ENCODE measurements at regions not wholly inside any gene's neighbourhood (a gene's known extent, or its start where the extent isn't known, plus 50 kb on each side); places are given as distances from the start of the nearest gene placed in this dataset.
"Not testable (repeated sequence)": the region's sequence is repeated elsewhere in the genome, so short reads cannot be mapped to it uniquely, and the experiment has no call there.

DNA sequence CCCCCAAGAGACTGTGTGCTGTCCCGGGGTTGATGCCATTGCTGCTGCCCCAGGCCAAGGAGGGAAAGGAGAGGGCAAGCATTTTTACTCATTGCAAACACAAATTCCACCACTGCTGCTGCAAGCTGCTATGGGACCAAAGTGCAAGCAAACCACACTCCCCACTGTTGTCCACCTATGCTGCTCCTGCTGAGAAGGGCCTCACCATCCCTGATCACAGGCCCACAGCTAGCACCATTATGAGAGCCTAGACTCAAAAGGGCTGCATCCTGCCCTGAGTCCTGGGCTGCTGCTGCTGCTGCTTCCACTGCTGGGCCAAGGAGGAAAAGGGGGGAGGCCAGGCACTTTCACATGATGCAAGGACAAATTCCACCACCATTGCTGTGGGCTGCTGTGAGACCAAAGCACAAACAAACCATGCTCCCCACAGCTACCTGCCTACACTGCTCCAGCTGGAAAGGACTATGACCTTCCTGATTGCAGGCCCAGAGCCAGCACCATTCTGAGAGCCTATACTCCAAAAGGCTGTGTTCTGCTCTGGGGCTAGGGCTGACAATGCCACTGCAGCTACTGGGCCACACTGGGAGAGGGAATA is 218.2 kb upstream of the ZCCHC13 start:
- no peak for DNase-seq (ENCODE audit: low read depth in 4 of 4, low spot score in 2 of 4)

DNA sequence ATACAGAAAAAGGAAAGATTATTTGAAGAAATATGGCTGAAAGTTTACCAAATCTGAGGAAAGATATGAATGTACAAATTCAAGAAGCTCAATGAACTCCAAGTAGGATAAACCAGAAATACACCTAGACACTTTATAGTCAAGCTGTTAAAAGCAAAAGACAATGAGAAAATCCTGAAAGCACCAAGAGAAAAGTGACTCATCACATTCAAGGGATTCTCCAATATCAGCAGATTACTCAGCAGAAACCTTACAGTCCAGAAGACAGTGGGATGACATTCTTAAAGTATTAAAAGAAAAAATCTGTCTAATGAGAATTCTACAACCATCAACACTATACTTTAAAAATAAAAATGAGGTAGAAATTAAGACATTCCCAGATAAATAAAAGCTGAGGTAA is 223.8 kb upstream of the ZCCHC13 start:
- no peak for DNase-seq (ENCODE audit: low read depth in 4 of 4, low spot score in 2 of 4)

DNA sequence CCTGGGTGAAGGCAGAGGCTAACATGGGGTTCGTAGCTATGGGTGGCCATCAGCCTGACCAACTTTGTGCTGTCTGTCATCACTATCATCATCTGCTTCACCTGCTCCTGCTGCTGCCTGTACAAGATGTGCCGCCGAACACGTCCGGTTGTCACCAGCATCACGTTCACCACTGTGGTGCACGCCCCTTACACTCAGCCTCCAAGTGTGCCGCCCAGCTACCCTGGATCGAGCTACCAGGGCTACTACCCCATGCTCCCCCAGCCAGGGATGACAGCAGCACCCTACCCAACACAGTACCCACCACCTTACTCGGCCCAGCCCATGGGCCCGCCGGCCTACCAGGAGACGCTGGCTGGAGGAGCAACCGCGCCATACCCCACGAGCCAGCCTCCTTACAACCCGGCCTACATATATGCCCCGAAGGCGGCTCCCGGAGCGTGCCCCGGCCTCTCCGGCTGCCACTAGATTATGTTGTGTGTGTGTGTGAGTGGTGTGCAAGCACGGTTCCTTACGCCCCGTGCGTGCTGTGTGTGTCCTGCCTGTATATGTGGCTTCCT is 213.4 kb upstream of the XIST start:
- DNase-seq (ENCODE audit: low read depth in 4 of 4, low spot score in 2 of 4): no peak

DNA sequence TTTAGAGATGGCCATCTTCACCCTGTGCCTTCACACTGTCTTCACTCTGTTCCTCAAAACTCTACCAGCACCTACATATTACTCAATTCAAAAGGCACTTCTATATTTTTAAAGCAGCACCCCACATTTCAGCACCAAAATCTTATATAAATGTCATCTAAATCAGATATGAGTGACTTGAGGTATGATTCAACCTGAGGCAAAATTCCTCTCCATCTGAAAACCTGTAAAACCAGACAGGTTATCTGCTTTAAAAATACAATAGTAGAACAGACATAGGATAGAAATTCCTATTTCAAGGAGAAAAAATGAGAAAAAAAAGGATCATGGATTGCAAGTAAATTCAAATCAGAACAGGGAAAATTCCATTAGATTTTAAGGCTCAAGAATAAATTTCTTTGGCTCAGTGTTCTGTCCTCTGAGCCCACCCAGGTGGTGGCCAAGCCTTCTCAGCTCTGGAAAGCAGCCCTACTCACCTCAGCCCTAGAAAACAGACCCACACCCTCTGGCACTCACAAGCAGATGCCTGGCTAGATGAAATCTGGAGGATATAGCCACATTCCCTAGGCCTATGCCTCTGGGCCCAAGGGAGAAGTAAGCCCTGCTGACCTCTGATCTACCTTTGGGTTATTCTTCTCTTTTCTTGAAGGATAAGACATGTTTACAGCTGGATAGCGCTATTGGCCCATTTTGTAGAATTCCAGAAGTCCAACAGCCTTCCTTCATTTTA is 211.1 kb upstream of the XIST start:
- DNase-seq (ENCODE audit: low read depth in 4 of 4, low spot score in 2 of 4): no peak

DNA sequence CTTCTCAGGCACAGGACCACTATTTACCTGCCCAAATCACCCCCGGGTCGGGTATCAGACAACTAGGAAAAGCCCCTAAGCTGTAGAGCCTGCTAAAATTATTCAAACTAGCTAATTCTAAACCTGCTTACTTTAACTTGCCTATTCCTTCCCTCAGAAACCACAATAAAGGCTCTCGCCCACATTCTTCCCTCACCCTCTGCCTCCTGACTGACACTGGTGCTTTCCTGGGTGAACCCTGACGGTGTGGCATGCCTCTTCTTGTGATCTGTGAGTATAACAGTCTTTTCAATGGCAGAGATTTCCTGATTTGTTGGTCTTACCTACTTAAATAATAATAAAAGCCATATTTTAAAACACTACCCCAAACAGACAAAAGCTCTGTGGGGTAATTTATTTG is 209.4 kb upstream of the XIST start:
- no peak for DNase-seq (ENCODE audit: low read depth in 4 of 4, low spot score in 2 of 4)

DNA sequence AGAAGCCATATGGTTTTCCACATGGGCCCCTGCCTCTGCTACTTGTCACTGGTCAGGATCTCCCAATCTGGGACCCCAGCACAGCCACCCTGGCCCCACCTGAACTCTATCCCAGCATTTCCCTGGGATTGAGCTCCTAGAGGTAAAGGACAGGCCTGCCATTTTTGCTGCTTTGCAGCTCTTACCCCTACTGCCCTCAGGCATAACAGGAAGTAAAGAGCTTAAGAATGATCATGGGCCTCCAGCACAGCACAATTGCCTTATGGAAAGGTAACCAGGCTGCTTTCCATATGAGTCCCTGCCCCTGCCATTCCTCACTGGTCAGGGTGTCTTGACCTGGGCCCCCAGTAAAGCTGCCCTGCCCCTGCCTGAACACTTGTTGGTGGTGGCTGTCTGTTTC is 196.6 kb upstream of the XIST start:
- no peak for DNase-seq (ENCODE audit: low read depth in 4 of 4, low spot score in 2 of 4)

DNA sequence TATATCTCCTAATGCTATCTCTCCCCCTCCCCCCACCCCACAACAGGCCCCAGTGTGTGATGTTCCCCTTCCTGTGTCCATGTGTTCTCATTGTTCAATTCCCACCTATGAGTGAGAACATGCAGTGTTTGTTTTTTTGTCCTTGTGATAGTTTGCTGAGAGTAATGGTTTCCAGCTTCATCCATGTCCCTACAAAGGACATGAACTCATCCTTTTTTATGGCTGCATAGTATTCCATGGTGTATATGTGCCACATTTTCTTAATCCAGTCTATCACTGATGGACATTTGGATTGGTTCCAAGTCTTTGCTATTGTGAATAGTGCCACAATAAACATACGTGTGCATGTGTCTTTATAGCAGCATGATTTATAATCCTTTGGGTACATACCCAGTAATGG is 181.6 kb upstream of the XIST start:
- not testable (repeated sequence) for DNase-seq (ENCODE audit: low read depth in 4 of 4, low spot score in 2 of 4)

DNA sequence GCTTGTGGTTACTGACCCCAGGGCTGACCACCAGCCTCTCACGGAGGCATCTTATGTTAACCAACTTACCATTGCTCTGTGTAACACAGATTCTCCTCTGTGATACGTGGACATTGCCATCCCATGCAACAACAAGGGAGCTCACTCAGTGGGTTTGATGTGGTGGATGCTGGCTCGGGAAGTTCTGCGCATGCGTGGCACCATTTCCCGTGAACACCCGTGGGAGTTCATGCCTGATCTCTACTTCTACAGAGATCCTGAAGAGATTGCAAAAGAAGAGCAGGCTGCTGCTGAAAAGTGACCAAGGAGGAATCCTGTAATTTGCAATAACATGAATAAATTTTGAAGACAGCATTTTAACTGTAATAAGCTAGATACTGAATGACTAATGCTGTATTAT is 179.0 kb upstream of the XIST start:
- not testable (repeated sequence) for DNase-seq (ENCODE audit: low read depth in 4 of 4, low spot score in 2 of 4)

DNA sequence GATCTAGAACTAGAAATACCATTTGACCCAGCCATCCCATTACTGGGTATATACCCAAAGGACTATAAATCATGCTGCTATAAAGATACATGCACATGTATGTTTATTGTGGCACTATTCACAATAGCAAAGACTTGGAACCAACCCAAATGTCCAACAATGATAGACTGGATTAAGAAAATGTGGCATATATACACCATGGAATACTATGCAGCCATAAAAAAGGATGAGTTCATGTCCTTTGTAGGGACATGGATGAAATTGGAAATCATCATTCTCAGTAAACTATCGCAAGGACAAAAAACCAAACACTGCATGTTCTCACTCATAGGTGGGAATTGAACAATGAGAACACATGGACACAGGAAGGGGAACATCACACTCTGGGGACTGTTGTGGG is 178.3 kb upstream of the XIST start:
- not testable (repeated sequence) for DNase-seq (ENCODE audit: low read depth in 4 of 4, low spot score in 2 of 4)

DNA sequence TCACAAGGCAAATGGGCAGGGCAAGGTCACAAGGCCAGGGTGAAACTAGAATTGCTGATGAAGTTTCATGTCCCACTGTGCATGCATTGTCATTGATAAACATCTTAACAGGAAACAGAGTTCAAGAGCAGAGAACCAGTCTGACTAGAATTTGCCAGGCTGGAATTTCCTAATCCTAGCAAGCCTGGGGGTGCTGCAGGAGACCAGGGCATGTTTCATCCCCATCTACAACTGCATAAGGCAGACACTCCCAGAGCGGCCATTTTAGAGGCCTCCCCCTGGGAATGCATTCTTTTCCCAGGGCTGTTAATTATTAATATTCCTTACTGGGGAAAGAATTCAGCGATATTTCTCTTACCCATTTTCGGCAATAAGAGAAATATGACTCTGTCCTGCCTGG is 172.6 kb upstream of the XIST start:
- DNase-seq (ENCODE audit: low read depth in 4 of 4, low spot score in 2 of 4): not testable (repeated sequence)

DNA sequence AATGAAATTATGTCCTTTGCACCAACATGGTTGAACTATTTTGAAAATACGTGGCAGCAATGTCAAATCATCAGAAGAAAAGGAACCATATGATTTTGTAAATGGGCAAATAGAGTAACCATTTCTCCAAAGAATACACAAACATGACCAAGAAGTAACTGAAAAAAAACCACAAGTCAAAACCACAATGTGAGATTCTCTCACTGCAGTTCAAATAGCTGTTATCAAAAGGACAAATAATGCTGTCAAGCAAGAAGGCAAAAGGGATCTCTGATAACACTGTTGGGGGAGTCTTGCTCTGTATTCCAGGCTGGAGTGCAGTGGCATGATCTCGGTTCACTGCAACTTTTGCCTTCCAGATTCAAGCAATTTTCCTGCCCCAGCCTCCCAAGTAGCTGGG is 170.7 kb upstream of the XIST start:
- DNase-seq (ENCODE audit: low read depth in 4 of 4, low spot score in 2 of 4): no peak

DNA sequence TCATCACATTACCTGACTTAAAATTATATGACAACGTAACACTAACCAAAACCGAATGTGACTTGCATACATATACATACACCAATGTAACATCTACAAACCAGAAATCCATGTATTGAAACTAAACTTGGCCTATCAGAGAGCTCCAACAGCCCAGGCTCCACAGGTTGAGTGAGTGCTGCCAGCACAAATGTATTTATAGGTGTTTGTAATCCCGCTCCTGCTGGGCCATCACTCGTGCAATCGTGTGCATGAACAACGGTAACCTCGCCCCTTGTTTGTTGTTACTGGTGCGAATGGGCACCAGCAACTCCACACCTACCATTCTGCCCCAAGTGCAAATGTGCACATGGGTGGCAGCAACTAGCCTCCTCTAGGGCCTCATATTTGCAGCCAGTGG is 165.7 kb upstream of the XIST start:
- DNase-seq (ENCODE audit: low read depth in 4 of 4, low spot score in 2 of 4): no peak

DNA sequence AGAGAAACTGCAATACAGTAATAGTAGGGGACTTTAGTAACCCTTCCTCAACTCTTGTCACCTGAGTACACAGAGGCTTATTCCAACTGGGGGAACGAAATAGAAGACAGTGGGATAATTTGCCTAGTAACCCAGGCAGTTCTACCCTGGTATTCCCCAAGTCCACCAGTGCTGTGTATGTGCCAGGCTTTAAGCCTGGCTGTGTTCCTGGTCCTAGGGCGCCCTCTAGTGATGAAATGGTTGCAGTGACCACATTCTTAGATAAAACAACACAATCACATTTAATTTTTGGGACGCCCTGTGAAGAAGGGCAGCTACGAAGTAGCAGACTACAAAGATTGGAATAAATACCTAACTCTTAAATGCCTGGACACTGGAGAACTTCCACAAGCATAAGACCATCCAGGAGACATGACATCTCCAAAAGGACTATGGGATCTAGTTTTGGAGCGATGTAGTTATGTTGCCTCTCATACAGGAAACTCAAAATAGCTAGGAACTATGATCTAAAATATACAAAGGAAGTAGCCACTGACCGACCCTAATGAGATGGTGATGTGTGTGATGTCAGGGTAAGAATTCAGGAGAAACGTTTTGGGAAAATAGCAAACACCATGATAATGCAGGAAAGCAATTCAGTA is 163.0 kb upstream of the XIST start:
- peak in 3 of 4 donors; percentile 15 to 34 (median 26) for DNase-seq (ENCODE audit: low read depth in 4 of 4, low spot score in 2 of 4)

DNA sequence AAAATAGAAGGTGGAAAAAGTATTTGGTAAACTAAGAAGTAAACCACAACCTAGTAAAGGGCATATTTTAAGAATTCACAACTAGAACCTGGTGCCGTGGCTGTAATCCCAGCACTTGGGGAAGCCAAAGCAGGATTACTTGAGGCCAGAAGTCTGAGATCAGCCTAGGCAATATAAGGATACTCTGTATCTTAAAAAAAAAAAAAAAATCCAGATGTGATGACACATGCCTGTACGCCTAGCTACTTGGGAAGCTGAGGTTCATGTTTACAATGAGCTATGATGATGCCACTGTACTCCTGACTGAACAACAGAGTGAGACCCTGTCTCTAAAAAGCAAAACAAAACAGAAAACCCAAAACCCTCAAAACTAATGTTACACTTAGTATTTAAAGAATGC is 156.5 kb upstream of the XIST start:
- no peak for DNase-seq (ENCODE audit: low read depth in 4 of 4, low spot score in 2 of 4)

DNA sequence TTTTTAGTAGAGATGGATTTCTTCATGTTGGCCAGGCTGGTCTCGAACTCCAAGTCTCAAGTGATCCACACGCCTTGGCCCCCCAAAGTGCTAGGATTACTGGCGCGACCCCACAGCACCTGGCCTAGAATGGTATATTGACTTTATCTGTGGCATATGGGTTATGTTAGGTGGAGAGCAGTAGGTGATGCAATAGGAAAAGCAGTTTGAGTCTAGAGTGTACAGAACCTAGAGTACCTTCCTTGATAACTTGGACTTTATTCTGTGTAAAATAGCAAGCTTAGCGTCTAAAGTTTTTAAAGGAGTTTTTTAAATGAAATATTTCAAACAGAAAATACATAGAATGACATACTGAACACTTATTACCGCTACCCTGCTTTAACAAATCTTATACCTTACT is 139.5 kb upstream of the XIST start:
- no peak for DNase-seq (ENCODE audit: low read depth in 4 of 4, low spot score in 2 of 4)

DNA sequence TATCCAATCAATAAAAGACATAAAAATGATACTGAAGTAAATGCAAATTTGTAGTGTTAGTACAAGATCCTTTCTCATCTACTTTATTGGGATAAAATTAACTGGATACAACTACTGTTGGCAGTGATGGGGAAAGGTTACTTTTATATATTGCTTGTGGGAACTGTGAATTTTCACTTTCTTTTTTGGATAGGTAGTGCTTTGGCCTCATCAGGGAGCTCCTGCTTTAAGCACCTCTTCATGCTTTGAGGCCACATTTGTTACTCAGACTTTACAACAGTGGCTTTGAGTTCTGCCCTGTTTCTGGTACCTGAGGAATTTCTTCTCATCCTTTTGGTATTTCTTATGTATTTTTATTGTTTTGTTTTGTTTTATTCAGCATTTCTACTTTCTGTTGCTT is 134.7 kb upstream of the XIST start:
- DNase-seq (ENCODE audit: low read depth in 4 of 4, low spot score in 2 of 4): no peak

DNA sequence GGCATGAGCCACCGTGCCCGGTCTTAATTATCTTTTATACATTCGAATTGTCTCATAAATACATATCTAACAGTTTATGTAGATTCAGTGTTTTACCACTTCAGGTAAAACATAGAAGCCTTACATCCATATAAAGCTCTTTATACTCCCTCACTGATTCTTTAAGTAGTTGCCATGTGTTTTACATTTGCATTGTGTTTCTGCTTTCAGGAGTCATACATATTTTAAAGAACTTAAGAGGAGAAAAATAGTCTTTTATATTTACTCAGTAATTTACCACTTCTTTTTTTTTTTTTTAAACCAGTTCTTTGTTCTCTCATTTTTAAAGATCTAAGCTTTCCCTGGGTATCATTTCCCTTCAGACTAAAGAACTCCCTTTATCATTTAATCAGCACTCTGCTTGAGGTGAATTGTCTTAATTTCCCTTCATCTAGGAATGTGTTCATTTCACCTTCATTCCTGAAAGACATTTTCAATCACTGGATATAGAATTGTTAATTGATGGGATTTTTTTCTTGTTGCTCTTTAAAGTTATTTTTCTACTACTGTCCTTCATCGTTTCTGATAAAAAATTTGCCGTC is 127.1 kb upstream of the XIST start:
- DNase-seq (ENCODE audit: low read depth in 4 of 4, low spot score in 2 of 4): no peak

DNA sequence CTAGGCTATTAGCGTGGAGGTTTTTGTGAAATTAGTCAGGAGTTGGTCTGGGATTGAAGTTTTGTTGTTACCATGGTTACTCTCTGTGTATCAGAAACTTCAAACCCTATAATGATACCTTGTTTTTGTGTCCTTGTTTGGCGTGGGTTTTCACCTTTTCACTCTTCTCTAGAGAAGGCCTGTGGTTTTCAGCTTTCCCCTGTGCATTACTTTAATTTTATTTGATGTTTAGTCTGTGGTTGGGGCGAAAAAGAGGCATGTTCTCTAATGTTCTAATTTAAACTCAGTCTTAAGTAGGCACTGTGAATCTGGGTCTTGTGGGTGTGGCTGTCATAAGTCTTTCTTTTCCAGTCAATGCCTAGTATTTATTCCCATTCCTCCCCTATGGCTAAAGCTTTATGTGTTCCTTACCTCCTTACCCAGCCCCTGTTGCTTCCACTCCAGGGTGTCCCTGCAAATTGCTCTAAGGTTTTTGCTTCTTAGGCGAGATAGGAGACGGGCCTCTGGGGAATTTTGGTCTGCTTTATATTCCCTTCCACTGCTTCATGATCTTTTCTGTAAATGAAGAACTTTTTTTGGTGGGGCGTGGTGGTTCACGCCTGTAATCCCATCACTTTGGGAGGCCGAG is 125.1 kb upstream of the XIST start:
- no peak for DNase-seq (ENCODE audit: low read depth in 4 of 4, low spot score in 2 of 4)

DNA sequence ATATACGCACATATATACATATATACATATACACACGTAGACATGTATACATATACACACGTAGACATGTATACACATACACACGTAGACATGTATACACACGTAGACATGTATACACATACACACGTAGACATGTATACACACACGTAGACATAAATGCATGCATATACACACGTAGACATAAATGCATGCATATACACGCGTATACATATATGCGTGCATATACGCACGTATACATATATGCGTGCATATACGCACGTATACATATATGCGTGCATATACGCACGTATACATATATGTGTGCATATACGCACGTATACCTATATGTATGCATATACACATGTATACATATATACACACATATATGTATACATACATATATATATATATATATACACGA is 114.9 kb upstream of the XIST start:
- DNase-seq (ENCODE audit: low read depth in 4 of 4, low spot score in 2 of 4): not testable (repeated sequence)

DNA sequence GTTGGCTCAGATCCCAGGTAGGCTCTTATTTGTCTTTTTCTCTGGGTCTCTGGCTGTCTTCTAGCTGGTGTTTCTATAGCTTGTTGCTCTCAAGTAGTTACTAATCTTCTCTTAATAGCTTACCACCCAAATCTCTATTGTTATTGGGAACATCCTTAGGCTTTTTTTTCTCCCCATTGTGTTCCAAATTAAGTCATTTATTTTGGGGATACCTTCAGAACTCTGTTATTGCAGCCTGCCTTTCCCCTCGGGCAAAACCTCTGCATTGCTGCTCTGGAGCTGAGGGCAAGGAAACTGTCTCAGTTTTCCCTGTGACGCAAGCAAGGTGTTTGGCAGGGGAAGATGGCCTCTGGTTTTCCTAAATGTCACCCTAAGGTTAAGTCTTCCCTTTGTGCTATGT is 113.3 kb upstream of the XIST start:
- DNase-seq (ENCODE audit: low read depth in 4 of 4, low spot score in 2 of 4): no peak

DNA sequence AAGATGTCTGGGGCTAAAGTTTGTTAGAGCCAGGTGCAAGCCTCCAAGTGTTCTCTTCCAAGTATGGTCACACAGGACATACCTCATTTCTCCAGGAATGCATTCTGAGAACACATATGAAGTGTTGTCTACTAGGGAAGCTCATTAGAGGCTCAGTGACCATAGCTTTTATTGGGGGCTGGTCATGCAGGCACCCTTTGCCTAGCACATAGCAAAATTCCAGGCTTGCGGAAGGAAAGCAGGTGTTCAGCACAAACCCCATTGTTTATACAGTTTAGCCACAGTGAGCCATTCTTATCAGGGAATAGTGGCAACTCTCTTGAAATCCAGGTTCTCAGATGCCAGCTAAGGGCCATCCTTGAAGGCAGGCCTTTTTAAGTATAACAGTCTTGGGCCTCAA is 112.1 kb upstream of the XIST start:
- DNase-seq (ENCODE audit: low read depth in 4 of 4, low spot score in 2 of 4): peak in 1 of 4 donors; percentile 4

All from left renal cortex interstitium (tissue), 4 donors.